Thyroid gland (tissue), 4 donors: ENCODE measurements at regions not wholly inside any gene's neighbourhood (a gene's known extent, or its start where the extent isn't known, plus 50 kb on each side); places are given as distances from the start of the nearest gene placed in this dataset.

Experiments used
- CTCF ChIP-seq, 6 experiments: fragments of 200-600 bp in 3 of 6; fragments of 450-650 bp in 3 of 6; sonication (generic) in 3 of 6; IDR thresholded peaks; one replicate each; pipeline ENCODE4 v1.5.1; 2016 to 2019; ENCODE audit warnings: antibody characterized with exemption in 6 of 6, mild to moderate bottlenecking in 2 of 6, inconsistent platforms in 1 of 6, moderate library complexity in 1 of 6
- POLR2A ChIP-seq, 2 donors: fragments of 450-650 bp; IDR thresholded peaks; one replicate each; pipeline ENCODE4 v1.6.1; 2017; ENCODE audit warnings: antibody characterized with exemption in 2 of 2, mild to moderate bottlenecking in 2 of 2, moderate library complexity in 1 of 2

DNA sequence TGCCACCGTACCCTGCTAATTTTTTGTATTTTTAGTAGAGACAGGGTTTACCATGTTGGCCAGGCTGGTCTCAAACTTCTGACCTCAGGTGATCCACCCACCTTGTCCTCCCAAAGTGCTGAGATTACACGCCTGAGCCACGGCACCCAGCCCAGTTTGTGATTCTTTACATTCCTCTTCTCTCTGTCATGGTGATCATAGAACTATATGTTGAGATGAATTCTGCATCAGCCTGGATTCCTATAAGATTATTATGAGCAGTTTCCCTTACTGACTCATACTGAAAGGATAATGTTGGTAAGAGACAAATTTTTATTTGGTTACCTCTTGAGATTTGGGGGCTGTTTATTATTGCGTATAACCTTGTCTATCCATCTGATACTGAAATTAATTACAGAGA lies 121.5 kb upstream of the CSNK1A1L start:
- TF ChIP-seq CTCF (IDR thresholded peaks at IDR 0.05): no peak
- TF ChIP-seq POLR2A (IDR thresholded peaks at IDR 0.05): no peak
